Dedifferentiated amniotic fluid mesenchymal stem cell (primary cell): ENCODE measurements at regions not wholly inside any gene's neighbourhood (a gene's known extent, or its start where the extent isn't known, plus 50 kb on each side); places are given as distances from the start of the nearest gene placed in this dataset.
"Not testable (repeated sequence)": the region's sequence is repeated elsewhere in the genome, so short reads cannot be mapped to it uniquely, and the experiment has no call there.

Experiments used
- DNase-seq: peaks from one replicate; pipeline ENCODE4 v3.0.0-alpha.2; 2016; ENCODE audit errors: extremely low spot score

DNA sequence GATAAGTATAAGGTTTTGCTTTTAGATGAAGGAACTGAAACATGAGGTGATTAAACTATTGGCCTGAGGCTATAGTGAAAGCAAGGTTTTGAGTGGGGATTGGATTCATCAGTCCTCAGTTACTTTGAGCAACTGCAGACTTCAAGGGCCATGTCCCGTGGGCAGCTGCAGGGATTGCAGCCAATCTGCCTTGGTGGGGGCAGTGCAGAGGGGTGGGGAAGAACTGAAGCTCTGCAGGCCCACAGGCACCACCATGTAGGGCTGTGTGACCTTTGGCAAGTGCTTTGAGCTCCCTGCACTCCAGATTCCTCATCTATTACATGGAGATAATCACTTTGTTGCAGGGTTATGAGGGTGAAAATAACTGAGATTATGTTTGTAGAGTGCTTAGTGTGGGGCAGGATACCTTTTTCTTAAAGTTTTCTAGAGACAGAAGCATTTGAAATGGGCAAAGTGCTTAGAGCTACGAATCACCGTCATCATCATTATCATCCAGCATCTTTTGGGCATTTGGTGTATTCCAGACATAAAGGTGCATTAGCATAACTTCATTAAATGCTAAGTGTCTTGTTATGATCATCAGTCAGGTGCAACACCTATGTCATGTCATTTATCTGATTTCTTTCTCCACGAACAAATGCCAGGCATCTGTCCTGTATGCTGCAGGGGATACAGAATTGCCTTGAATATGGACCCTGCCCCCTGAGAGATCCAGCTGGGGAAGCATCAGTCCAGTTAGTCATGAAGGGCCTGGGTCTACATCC is 72.1 kb upstream of the TENM4 start:
- DNase-seq = no peak

- no peak for DNase-seq
Measured at GRCh38 chr11:79510960-79511359, 70.1 kb upstream of the TENM4 start.

GRCh38 chr11:79508461-79508860 is 67.6 kb upstream of the TENM4 start:
- no peak for DNase-seq

DNA sequence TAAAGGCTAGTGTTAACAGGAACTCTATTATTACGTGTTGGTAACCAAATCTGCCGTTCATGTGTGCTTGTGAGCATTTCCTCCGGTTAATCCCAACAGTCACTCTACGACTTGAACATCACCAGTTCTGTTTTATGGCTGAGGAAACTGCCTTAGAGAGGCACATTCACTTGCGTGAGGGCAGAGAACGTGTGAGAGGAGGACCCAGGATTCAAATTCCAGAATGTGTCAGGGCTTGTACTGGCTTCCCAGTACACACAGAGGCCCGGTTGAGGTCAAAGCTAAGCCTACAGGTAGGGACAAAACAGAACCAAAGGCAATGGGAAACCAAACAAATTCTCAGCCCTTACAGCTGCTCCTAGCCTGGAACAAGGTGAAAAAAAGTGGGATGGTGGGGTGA is 66.9 kb upstream of the TENM4 start:
- DNase-seq = no peak

DNA sequence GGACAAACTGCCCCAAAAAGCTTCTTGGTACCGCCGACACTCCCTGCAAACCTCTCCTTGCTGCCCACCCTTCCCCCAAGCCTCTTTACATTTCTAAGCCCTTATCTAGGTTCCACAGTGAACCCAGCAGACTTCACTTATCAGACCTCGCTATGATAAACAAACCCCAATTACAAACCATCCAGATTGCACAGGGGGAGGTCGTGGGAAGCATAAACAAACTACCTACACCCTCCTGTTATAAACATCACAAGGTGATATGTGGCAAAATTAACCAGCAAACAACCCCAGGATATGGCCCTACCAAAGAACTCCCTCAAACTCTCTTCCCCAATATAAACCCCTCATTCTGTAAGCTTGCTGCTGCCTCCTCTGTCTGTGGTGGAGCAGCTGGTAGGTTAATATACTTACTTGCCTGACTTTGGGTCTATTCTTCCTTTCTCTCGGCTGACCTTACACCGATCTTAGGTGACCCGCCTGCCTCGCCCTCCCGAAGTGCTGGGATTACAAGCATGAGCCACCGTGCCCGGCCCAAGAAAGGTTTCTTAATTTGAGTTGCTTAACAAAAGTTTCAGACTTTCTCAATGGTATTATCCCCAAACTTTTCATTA is 66.0 kb upstream of the TENM4 start:
- DNase-seq = no peak

GRCh38 chr11:79506124-79506523 is 65.3 kb upstream of the TENM4 start:
- DNase-seq = no peak

GRCh38 chr11:79503028-79503427 is 62.2 kb upstream of the TENM4 start:
- DNase-seq = no peak

- no peak for DNase-seq
Measured at GRCh38 chr11:79501707-79502106, 60.9 kb upstream of the TENM4 start.

DNA sequence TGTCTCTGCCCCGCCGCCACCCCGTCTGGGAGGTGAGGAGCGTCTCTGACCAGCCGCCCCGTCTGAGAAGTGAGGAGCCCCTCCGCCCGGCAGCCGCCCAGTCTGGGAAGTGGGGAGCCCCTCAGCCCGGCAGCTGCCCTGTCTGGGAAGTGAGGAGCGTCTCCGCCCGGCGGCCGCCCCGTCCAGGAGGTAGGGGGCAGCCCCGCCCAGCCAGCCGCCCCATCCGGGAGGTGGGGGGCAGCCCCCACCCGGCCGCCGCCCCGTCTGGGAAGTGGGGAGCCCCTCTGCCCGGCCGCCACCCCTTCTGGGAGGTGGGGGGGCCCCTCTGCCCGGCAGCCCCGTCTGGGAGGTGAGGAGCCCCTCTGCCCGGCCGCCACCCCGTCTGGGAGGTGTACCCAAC is 59.1 kb upstream of the TENM4 start:
- not testable (repeated sequence) for DNase-seq

GRCh38 chr11:79498667-79499066 is 57.8 kb upstream of the TENM4 start:
- DNase-seq = no peak

- DNase-seq = peak; percentile 55
Measured at GRCh38 chr11:79493555-79494171, 52.8 kb upstream of the TENM4 start.

DNA sequence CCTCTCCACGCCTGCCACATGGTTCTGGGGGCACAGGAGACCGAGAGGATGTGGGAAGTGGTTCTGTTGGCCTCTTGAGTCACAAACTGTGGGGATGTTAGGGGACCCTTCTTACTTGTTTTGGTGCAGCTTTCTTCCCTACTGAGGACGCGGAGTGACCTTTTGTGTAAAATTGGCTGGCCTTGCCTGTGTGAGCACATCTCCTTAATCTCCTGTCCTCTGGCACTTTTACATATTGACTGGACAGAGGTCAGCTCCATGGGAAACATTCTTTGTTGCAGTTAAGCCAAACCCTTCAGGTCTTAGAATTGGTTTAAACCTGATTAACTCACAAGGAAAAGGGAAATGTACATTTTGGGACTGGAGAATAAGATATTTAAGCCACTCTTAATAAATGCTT is 51.2 kb upstream of the TENM4 start:
- DNase-seq = no peak
